T-helper 17 cell (primary cell): ENCODE measurements at regions not wholly inside any gene's neighbourhood (a gene's known extent, or its start where the extent isn't known, plus 50 kb on each side); places are given as distances from the start of the nearest gene placed in this dataset.

Source experiments
- ATAC-seq: fragments of 150-1000 bp; cut with Tn5 transposase; 2 replicates; pipeline ENCODE4 v1.10.0; 2021; ENCODE audit warnings: mild to moderate bottlenecking, moderate library complexity
- DNase-seq, 3 donors: peaks; one replicate each; pipeline versions ENCODE4 v3.0.0 to v3.0.0-alpha.2; 2020 to 2021
- H3K9me3 ChIP-seq: one replicate; pipeline ENCODE4 v1.7.0; 2013; ENCODE audit warnings: low read length, mild to moderate bottlenecking; ENCODE audit not compliant: control insufficient read depth, poor library complexity, severe bottlenecking
- H3K27ac Mint-ChIP-seq: one replicate; pipeline ENCODE4 v1.8.0; 2022; ENCODE audit warnings: mild to moderate bottlenecking, moderate library complexity, mixed read lengths
- H3K27me3 Mint-ChIP-seq: one replicate; pipeline ENCODE4 v1.8.0; 2022; ENCODE audit warnings: mixed read lengths
- H3K36me3 Mint-ChIP-seq: one replicate; pipeline ENCODE4 v1.8.0; 2022; ENCODE audit warnings: low read depth, mixed read lengths
- H3K4me1 Mint-ChIP-seq: one replicate; pipeline ENCODE4 v1.8.0; 2022; ENCODE audit warnings: mild to moderate bottlenecking, mixed read lengths
- H3K4me3 Mint-ChIP-seq: one replicate; pipeline ENCODE4 v1.8.0; 2022; ENCODE audit warnings: mild to moderate bottlenecking, moderate library complexity, mixed read lengths

GRCh38 chr18:54506516-54507261 lies 84.4 kb upstream of the DYNAP start:
- no peaks in the 10 kb centered on the region for H3K36me3 Mint-ChIP-seq
- no peak for ATAC-seq
- H3K27me3 Mint-ChIP-seq = peaks cover 14% of the 10 kb centered on the region
- no peak overlapping the region for H3K27ac Mint-ChIP-seq
- no peak overlapping the region for H3K4me3 Mint-ChIP-seq
- no peaks in the 10 kb centered on the region for H3K9me3 ChIP-seq
- DNase-seq = no peak
- no peaks in the 10 kb centered on the region for H3K4me1 Mint-ChIP-seq

- H3K9me3 ChIP-seq = no peaks in the 10 kb centered on the region
- no peaks in the 10 kb centered on the region for H3K36me3 Mint-ChIP-seq
- peaks cover 20% of the 10 kb centered on the region for H3K27me3 Mint-ChIP-seq
- H3K27ac Mint-ChIP-seq = no peak overlapping the region
- ATAC-seq = no peak
- no peaks in the 10 kb centered on the region for H3K4me1 Mint-ChIP-seq
- no peak for DNase-seq
- no peak overlapping the region for H3K4me3 Mint-ChIP-seq
Measured at GRCh38 chr18:54509793-54510192, 81.3 kb upstream of the DYNAP start.

GRCh38 chr18:54515149-54515548 lies 75.9 kb upstream of the DYNAP start:
- H3K27me3 Mint-ChIP-seq = peaks cover 14% of the 10 kb centered on the region
- no peak overlapping the region for H3K4me3 Mint-ChIP-seq
- no peaks in the 10 kb centered on the region for H3K9me3 ChIP-seq
- DNase-seq = no peak
- no peak overlapping the region for H3K27ac Mint-ChIP-seq
- no peak for ATAC-seq
- H3K4me1 Mint-ChIP-seq = no peaks in the 10 kb centered on the region
- no peaks in the 10 kb centered on the region for H3K36me3 Mint-ChIP-seq

- no peaks in the 10 kb centered on the region for H3K9me3 ChIP-seq
- no peaks in the 10 kb centered on the region for H3K36me3 Mint-ChIP-seq
- DNase-seq (no peak), ATAC-seq (no peak)
- no peak overlapping the region for H3K4me3 Mint-ChIP-seq
- H3K4me1 Mint-ChIP-seq = no peaks in the 10 kb centered on the region
- no peak overlapping the region for H3K27ac Mint-ChIP-seq
- peaks cover 3% of the 10 kb centered on the region for H3K27me3 Mint-ChIP-seq
Measured at GRCh38 chr18:54517521-54517920, 73.5 kb upstream of the DYNAP start.

GRCh38 chr18:54521846-54522245 lies 69.2 kb upstream of the DYNAP start:
- ATAC-seq (no peak), DNase-seq (no peak)
- H3K36me3 Mint-ChIP-seq = no peaks in the 10 kb centered on the region
- no peak overlapping the region for H3K4me3 Mint-ChIP-seq
- no peak overlapping the region for H3K27ac Mint-ChIP-seq
- H3K9me3 ChIP-seq = no peaks in the 10 kb centered on the region
- H3K4me1 Mint-ChIP-seq = no peaks in the 10 kb centered on the region
- H3K27me3 Mint-ChIP-seq = no peaks in the 10 kb centered on the region

GRCh38 chr18:54528942-54529376 lies 62.1 kb upstream of the DYNAP start:
- H3K27me3 Mint-ChIP-seq = peaks cover 17% of the 10 kb centered on the region
- DNase-seq = no peak
- ATAC-seq = no peak
- no peak overlapping the region for H3K4me3 Mint-ChIP-seq
- H3K27ac Mint-ChIP-seq = no peak overlapping the region
- H3K4me1 Mint-ChIP-seq = no peaks in the 10 kb centered on the region
- no peaks in the 10 kb centered on the region for H3K9me3 ChIP-seq
- H3K36me3 Mint-ChIP-seq = no peaks in the 10 kb centered on the region

- ATAC-seq = no peak
- peaks cover 17% of the 10 kb centered on the region for H3K27me3 Mint-ChIP-seq
- H3K9me3 ChIP-seq = no peaks in the 10 kb centered on the region
- H3K4me3 Mint-ChIP-seq = no peak overlapping the region
- H3K36me3 Mint-ChIP-seq = no peaks in the 10 kb centered on the region
- H3K4me1 Mint-ChIP-seq = no peaks in the 10 kb centered on the region
- DNase-seq = no peak
- no peak overlapping the region for H3K27ac Mint-ChIP-seq
Measured at GRCh38 chr18:54529444-54529843, 61.6 kb upstream of the DYNAP start.

GRCh38 chr18:54530285-54530684 lies 60.8 kb upstream of the DYNAP start:
- H3K27ac Mint-ChIP-seq = no peak overlapping the region
- H3K27me3 Mint-ChIP-seq = peaks cover 17% of the 10 kb centered on the region
- ATAC-seq (no peak), DNase-seq (no peak)
- H3K36me3 Mint-ChIP-seq = no peaks in the 10 kb centered on the region
- no peaks in the 10 kb centered on the region for H3K4me1 Mint-ChIP-seq
- H3K4me3 Mint-ChIP-seq = no peak overlapping the region
- no peaks in the 10 kb centered on the region for H3K9me3 ChIP-seq

- DNase-seq (no peak), ATAC-seq (no peak)
- Mint-ChIP-seq H3K27me3 (peaks cover 17% of the 10 kb centered on the region), H3K4me3 (no peak overlapping the region), H3K36me3 (no peaks in the 10 kb centered on the region), H3K4me1 (no peaks in the 10 kb centered on the region), H3K27ac (no peak overlapping the region)
- no peaks in the 10 kb centered on the region for H3K9me3 ChIP-seq
Measured at GRCh38 chr18:54531402-54532065, 59.5 kb upstream of the DYNAP start.

GRCh38 chr18:54532222-54532621 lies 58.8 kb upstream of the DYNAP start:
- no peak for ATAC-seq
- H3K36me3 Mint-ChIP-seq = no peaks in the 10 kb centered on the region
- no peak overlapping the region for H3K27ac Mint-ChIP-seq
- H3K9me3 ChIP-seq = no peaks in the 10 kb centered on the region
- no peaks in the 10 kb centered on the region for H3K4me1 Mint-ChIP-seq
- peaks cover 17% of the 10 kb centered on the region for H3K27me3 Mint-ChIP-seq
- no peak for DNase-seq
- H3K4me3 Mint-ChIP-seq = no peak overlapping the region

- H3K27ac Mint-ChIP-seq = no peak overlapping the region
- H3K4me3 Mint-ChIP-seq = no peak overlapping the region
- H3K27me3 Mint-ChIP-seq = peaks cover 17% of the 10 kb centered on the region
- no peaks in the 10 kb centered on the region for H3K4me1 Mint-ChIP-seq
- no peaks in the 10 kb centered on the region for H3K36me3 Mint-ChIP-seq
- DNase-seq (no peak), ATAC-seq (no peak)
- no peaks in the 10 kb centered on the region for H3K9me3 ChIP-seq
Measured at GRCh38 chr18:54532962-54533361, 58.1 kb upstream of the DYNAP start.
